ENCODE measurements at regions not wholly inside any gene's neighbourhood (a gene's known extent, or its start where the extent isn't known, plus 50 kb on each side); places are given as distances from the start of the nearest gene placed in this dataset.
"Not testable (repeated sequence)": the region's sequence is repeated elsewhere in the genome, so short reads cannot be mapped to it uniquely, and the experiment has no call there.

DNA sequence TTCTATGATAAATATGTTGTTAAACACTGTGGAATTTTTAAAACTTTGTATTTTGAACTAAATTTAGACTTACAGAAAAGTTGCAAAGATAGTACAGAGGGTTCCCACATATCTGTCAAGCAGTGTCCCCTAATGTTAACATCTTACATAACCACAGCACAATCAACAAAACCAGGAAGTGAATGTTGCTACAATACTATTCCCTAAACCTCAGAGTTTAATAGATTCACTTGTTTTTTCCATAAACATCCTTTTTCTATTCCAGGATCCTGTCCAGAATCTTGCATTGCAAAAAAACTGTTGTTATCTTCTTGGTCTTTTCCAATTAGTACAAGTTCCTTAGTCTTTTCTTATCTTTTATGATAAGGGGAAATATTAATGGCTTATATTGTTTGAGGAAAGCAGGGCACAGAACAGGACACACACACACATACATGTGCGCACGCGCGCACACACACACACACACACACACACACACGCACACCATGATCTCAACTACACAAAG lies 251.1 kb upstream of the TRIB2 start:
- H3K27ac ChIP-seq (ENCODE audit: low read length), result no peak overlapping the region
- H3K36me3 ChIP-seq (ENCODE audit: insufficient read depth, low read length), result no peaks in the 10 kb centered on the region
- ATAC-seq (ENCODE audit: insufficient read depth, low read depth) (no peak), DNase-seq (no peak)
- H4K20me1 ChIP-seq (ENCODE audit: insufficient read depth, low read length), result no peaks in the 10 kb centered on the region
- no peaks in the 10 kb centered on the region for H3K27me3 ChIP-seq (ENCODE audit: insufficient read depth, low read length, poor library complexity)
- H3K9me3 ChIP-seq (ENCODE audit: insufficient read depth, low read length, severe bottlenecking), result no peaks in the 10 kb centered on the region
- H3K4me1 ChIP-seq (ENCODE audit: insufficient read depth, low read length), result no peaks in the 10 kb centered on the region
- H3K4me2 ChIP-seq (ENCODE audit: insufficient read depth, low read length), result no peak overlapping the region
- H2AFZ ChIP-seq (ENCODE audit: low read depth, low read length), result no peak overlapping the region
- H3K4me3 ChIP-seq (ENCODE audit: low read depth in 1 of 2, low read length in 2 of 2), result no peak overlapping the region
- no peaks in the 10 kb centered on the region for H3K79me2 ChIP-seq (ENCODE audit: insufficient read depth, low read length)
- TF ChIP-seq, protein P1, sequence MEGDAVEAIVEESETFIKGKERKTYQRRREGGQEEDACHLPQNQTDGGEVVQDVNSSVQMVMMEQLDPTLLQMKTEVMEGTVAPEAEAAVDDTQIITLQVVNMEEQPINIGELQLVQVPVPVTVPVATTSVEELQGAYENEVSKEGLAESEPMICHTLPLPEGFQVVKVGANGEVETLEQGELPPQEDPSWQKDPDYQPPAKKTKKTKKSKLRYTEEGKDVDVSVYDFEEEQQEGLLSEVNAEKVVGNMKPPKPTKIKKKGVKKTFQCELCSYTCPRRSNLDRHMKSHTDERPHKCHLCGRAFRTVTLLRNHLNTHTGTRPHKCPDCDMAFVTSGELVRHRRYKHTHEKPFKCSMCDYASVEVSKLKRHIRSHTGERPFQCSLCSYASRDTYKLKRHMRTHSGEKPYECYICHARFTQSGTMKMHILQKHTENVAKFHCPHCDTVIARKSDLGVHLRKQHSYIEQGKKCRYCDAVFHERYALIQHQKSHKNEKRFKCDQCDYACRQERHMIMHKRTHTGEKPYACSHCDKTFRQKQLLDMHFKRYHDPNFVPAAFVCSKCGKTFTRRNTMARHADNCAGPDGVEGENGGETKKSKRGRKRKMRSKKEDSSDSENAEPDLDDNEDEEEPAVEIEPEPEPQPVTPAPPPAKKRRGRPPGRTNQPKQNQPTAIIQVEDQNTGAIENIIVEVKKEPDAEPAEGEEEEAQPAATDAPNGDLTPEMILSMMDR (IDR thresholded peaks at IDR 0.05; ENCODE audit: borderline replicate concordance, extremely low read depth, low read length, poor library complexity, severe bottlenecking), result no peak
- TF ChIP-seq EZH2 (IDR thresholded peaks at IDR 0.05; ENCODE audit: borderline replicate concordance, low read depth, low read length, severe bottlenecking), result no peak
- H3K9ac ChIP-seq (ENCODE audit: low read depth, low read length), result no peak overlapping the region

DNA sequence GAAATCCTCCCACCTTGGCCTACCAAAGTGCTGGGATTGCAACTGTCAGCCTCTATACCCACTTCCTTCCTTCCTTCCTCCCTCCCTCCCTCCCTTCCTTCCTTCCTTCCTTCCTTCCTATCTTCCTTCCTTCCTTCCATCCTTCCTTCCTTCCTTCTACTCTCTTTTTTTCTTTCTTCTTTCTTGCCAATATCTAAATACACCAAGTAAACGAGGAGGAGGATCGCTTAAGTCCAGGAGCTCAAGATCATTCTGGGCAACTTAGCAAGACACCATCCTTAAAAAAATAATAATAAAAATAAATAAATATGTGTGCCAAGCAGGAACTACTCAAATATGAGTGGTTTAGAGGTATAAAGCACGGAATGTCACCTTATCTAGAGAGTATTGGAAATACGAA lies 249.4 kb upstream of the TRIB2 start:
- no peak overlapping the region for H3K4me3 ChIP-seq (ENCODE audit: low read depth in 1 of 2, low read length in 2 of 2)
- no peaks in the 10 kb centered on the region for H4K20me1 ChIP-seq (ENCODE audit: insufficient read depth, low read length)
- H3K79me2 ChIP-seq (ENCODE audit: insufficient read depth, low read length), result no peaks in the 10 kb centered on the region
- no peaks in the 10 kb centered on the region for H3K36me3 ChIP-seq (ENCODE audit: insufficient read depth, low read length)
- no peak for TF ChIP-seq EZH2 (IDR thresholded peaks at IDR 0.05; ENCODE audit: borderline replicate concordance, low read depth, low read length, severe bottlenecking)
- TF ChIP-seq, protein P1 (IDR thresholded peaks at IDR 0.05; ENCODE audit: borderline replicate concordance, extremely low read depth, low read length, poor library complexity, severe bottlenecking), result no peak
- H3K27ac ChIP-seq (ENCODE audit: low read length), result no peak overlapping the region
- H2AFZ ChIP-seq (ENCODE audit: low read depth, low read length), result no peak overlapping the region
- ATAC-seq (ENCODE audit: insufficient read depth, low read depth) (no peak), DNase-seq (no peak)
- H3K9me3 ChIP-seq (ENCODE audit: insufficient read depth, low read length, severe bottlenecking), result no peaks in the 10 kb centered on the region
- H3K9ac ChIP-seq (ENCODE audit: low read depth, low read length), result no peak overlapping the region
- H3K4me1 ChIP-seq (ENCODE audit: insufficient read depth, low read length), result no peaks in the 10 kb centered on the region
- no peak overlapping the region for H3K4me2 ChIP-seq (ENCODE audit: insufficient read depth, low read length)
- no peaks in the 10 kb centered on the region for H3K27me3 ChIP-seq (ENCODE audit: insufficient read depth, low read length, poor library complexity)

DNA sequence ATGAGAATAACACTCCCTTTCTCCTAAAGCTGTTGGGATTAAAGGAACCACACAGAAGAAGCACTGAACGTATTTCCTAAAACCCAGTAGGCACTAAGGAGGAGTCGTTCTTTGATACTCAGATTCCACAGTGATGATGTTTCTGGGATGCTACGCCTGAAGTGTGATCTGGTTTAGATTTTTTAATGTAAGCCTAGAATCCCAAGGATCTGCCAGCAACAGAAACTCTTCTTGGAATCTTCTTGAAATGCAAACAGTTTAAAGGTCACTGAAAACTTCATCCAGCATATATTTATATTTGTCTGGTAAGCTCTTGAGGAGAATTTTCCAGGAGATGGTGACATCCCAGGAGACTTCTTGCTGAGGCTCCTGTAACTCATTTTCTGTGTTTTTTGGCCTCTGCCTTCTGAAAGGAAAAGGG lies 247.6 kb upstream of the TRIB2 start:
- ATAC-seq (ENCODE audit: insufficient read depth, low read depth) (no peak), DNase-seq (no peak)
- Histone ChIP-seq H3K4me1 (ENCODE audit: insufficient read depth, low read length) (no peaks in the 10 kb centered on the region), H3K9me3 (ENCODE audit: insufficient read depth, low read length, severe bottlenecking) (no peaks in the 10 kb centered on the region), H3K79me2 (ENCODE audit: insufficient read depth, low read length) (no peaks in the 10 kb centered on the region), H3K27me3 (ENCODE audit: insufficient read depth, low read length, poor library complexity) (no peaks in the 10 kb centered on the region), H4K20me1 (ENCODE audit: insufficient read depth, low read length) (no peaks in the 10 kb centered on the region), H3K36me3 (ENCODE audit: insufficient read depth, low read length) (no peaks in the 10 kb centered on the region), H3K4me2 (ENCODE audit: insufficient read depth, low read length) (no peak overlapping the region), H3K27ac (ENCODE audit: low read length) (no peak overlapping the region), H2AFZ (ENCODE audit: low read depth, low read length) (no peak overlapping the region; the same call in 1 of the 2 replicates), H3K4me3 (ENCODE audit: low read depth in 1 of 2, low read length in 2 of 2) (no peak overlapping the region), H3K9ac (ENCODE audit: low read depth, low read length) (no peak overlapping the region)
- TF ChIP-seq, protein P1 (IDR thresholded peaks at IDR 0.05; ENCODE audit: borderline replicate concordance, extremely low read depth, low read length, poor library complexity, severe bottlenecking), result no peak
- TF ChIP-seq EZH2 (IDR thresholded peaks at IDR 0.05; ENCODE audit: borderline replicate concordance, low read depth, low read length, severe bottlenecking), result no peak

DNA sequence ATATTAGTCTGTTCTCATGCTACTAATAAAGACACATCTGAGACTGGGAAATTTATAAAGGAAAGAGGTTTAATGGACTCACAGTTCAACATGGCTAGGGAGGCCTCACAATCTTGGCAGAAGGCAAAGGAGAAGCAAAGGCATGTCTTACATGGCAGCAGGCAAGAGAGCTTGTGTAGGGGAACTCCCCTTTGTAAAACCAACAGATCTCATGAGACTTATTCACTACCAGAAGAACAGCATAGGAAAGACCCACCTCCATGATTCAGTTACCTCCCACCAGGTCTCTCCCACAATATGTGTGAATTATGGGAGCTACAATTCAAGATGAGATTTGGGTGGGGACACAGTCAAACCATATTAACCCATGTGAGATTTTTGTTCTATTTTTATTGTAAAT lies 244.5 kb upstream of the TRIB2 start:
- not testable (repeated sequence) for DNase-seq; H3K79me2 ChIP-seq (ENCODE audit: insufficient read depth, low read length); H3K4me2 ChIP-seq (ENCODE audit: insufficient read depth, low read length); ATAC-seq (ENCODE audit: insufficient read depth, low read depth); H3K4me3 ChIP-seq (ENCODE audit: low read depth in 1 of 2, low read length in 2 of 2); H3K27ac ChIP-seq (ENCODE audit: low read length); H3K4me1 ChIP-seq (ENCODE audit: insufficient read depth, low read length); H3K9ac ChIP-seq (ENCODE audit: low read depth, low read length); H3K36me3 ChIP-seq (ENCODE audit: insufficient read depth, low read length); H3K27me3 ChIP-seq (ENCODE audit: insufficient read depth, low read length, poor library complexity); H3K9me3 ChIP-seq (ENCODE audit: insufficient read depth, low read length, severe bottlenecking); H2AFZ ChIP-seq (ENCODE audit: low read depth, low read length); H4K20me1 ChIP-seq (ENCODE audit: insufficient read depth, low read length)
